Liver (tissue), 8 donors: ENCODE measurements at regions not wholly inside any gene's neighbourhood (a gene's known extent, or its start where the extent isn't known, plus 50 kb on each side); places are given as distances from the start of the nearest gene placed in this dataset.

Experiments
- DNase-seq: peaks from one replicate; pipeline ENCODE4 v3.0.0-alpha.2; 2017; ENCODE audit warnings: low spot score
- H3K27ac ChIP-seq, 2 donors: one replicate each; pipeline ENCODE4 v1.7.0; 2013; ENCODE audit warnings: inconsistent platforms in 2 of 2, low read length in 2 of 2, control low read depth in 1 of 2, low read depth in 1 of 2, mild to moderate bottlenecking in 1 of 2
- H3K27me3 ChIP-seq, 4 donors: one replicate each; pipeline versions ENCODE4 v1.6.1 to v1.7.0; 2013; ENCODE audit warnings: low read length in 3 of 4, inconsistent platforms in 1 of 4, mild to moderate bottlenecking in 1 of 4, moderate library complexity in 1 of 4; ENCODE audit not compliant: control insufficient read depth in 4 of 4, insufficient read depth in 4 of 4
- H3K36me3 ChIP-seq, 4 donors: one replicate each; pipeline versions ENCODE4 v1.6.1 to v1.7.0; 2013; ENCODE audit warnings: low read length in 3 of 4, mild to moderate bottlenecking in 3 of 4, low read depth in 1 of 4, moderate library complexity in 1 of 4; ENCODE audit not compliant: control insufficient read depth in 4 of 4, insufficient read depth in 3 of 4
- H3K4me1 ChIP-seq, 4 donors: one replicate each; pipeline versions ENCODE4 v1.6.1 to v1.7.0; 2013; ENCODE audit warnings: low read length in 3 of 4, mild to moderate bottlenecking in 3 of 4, moderate library complexity in 1 of 4; ENCODE audit not compliant: control insufficient read depth in 4 of 4, insufficient read depth in 4 of 4
- H3K4me3 ChIP-seq, 3 donors: one replicate each; pipeline versions ENCODE4 v1.6.1 to v1.7.0; 2013; ENCODE audit warnings: low read length in 3 of 3, control low read depth in 1 of 3, low read depth in 1 of 3, mild to moderate bottlenecking in 1 of 3
- H3K9ac ChIP-seq, 2 donors: one replicate each; pipeline ENCODE4 v1.7.0; 2013; ENCODE audit warnings: low read length in 2 of 2, mild to moderate bottlenecking in 2 of 2, moderate library complexity in 2 of 2, control low read depth in 1 of 2, low read depth in 1 of 2
- H3K9me3 ChIP-seq, 4 donors: one replicate each; pipeline versions ENCODE4 v1.6.1 to v1.7.0; 2013; ENCODE audit warnings: low read length in 3 of 4; ENCODE audit not compliant: control insufficient read depth in 4 of 4
- ATF3 ChIP-seq: IDR thresholded peaks from 2 replicates; pipeline ENCODE4 v1.6.1; 2016; ENCODE audit warnings: antibody characterized with exemption
- CTCF ChIP-seq: fragments of 150-350 bp; IDR thresholded peaks from 2 replicates; pipeline ENCODE4 v1.5.1; 2017; ENCODE audit warnings: improper control_type of control experiment, low read depth, low read length; ENCODE audit not compliant: missing input control
- EGR1 ChIP-seq, 2 donors: IDR thresholded peaks; 2 replicates each; pipeline ENCODE4 v1.6.1; 2016 to 2018; ENCODE audit warnings: antibody characterized with exemption in 2 of 2, low read depth in 2 of 2
- FOXA1 ChIP-seq: IDR thresholded peaks from 2 replicates; pipeline ENCODE4 v1.6.1; 2016; ENCODE audit warnings: antibody characterized with exemption
- FOXA2 ChIP-seq: IDR thresholded peaks from 2 replicates; pipeline ENCODE4 v1.6.1; 2016; ENCODE audit warnings: antibody characterized with exemption
- GABPA ChIP-seq, 2 donors: IDR thresholded peaks in 1 of 2; conservative IDR thresholded peaks in 1 of 2; 2 replicates each; pipeline ENCODE4 v1.6.1; 2016; ENCODE audit warnings: antibody characterized with exemption in 2 of 2, mild to moderate bottlenecking in 1 of 2, moderate library complexity in 1 of 2
- HNF4A ChIP-seq, 2 donors: conservative IDR thresholded peaks; 2 replicates each; pipeline ENCODE4 v1.6.1; 2016; ENCODE audit warnings: antibody characterized with exemption in 2 of 2, mild to moderate bottlenecking in 2 of 2
- HNF4G ChIP-seq: IDR thresholded peaks from 2 replicates; pipeline ENCODE4 v1.6.1; 2016; ENCODE audit warnings: antibody characterized with exemption
- JUND ChIP-seq, 2 donors: IDR thresholded peaks; 2 replicates each; pipeline ENCODE4 v1.6.1; 2016; ENCODE audit warnings: antibody characterized with exemption in 2 of 2
- MAX ChIP-seq: IDR thresholded peaks from 2 replicates; pipeline ENCODE4 v1.6.1; 2016; ENCODE audit warnings: antibody characterized with exemption
- NR2F2 ChIP-seq: IDR thresholded peaks from 2 replicates; pipeline ENCODE4 v1.6.1; 2016; ENCODE audit warnings: antibody characterized with exemption
- RAD21 ChIP-seq, 2 donors: IDR thresholded peaks; 2 replicates each; pipeline ENCODE4 v1.6.1; 2016; ENCODE audit warnings: antibody characterized with exemption in 2 of 2, mild to moderate bottlenecking in 2 of 2
- REST ChIP-seq: IDR thresholded peaks from 2 replicates; pipeline ENCODE4 v1.6.1; 2016; ENCODE audit warnings: antibody characterized with exemption, mild to moderate bottlenecking
- RXRA ChIP-seq, 2 donors: IDR thresholded peaks; 2 replicates each; pipeline ENCODE4 v1.6.1; 2017 to 2018; ENCODE audit warnings: antibody characterized with exemption in 2 of 2, mild to moderate bottlenecking in 1 of 2
- SP1 ChIP-seq: IDR thresholded peaks from 2 replicates; pipeline ENCODE4 v1.6.1; 2018; ENCODE audit warnings: antibody characterized with exemption, mild to moderate bottlenecking
- TAF1 ChIP-seq: conservative IDR thresholded peaks from 2 replicates; pipeline ENCODE4 v1.6.1; 2016; ENCODE audit warnings: antibody characterized with exemption, mild to moderate bottlenecking
- YY1 ChIP-seq: IDR thresholded peaks from 2 replicates; pipeline ENCODE4 v1.6.1; 2016; ENCODE audit warnings: antibody characterized with exemption, mild to moderate bottlenecking
- ZBTB33 ChIP-seq: IDR thresholded peaks from 2 replicates; pipeline ENCODE4 v1.6.1; 2016; ENCODE audit warnings: antibody characterized with exemption
- WGBS: extraction: QIAGEN DNeasy Blood & Tissue Kit; methylation state at CpG from one replicate; pipeline ENCODE4 v1.1.7; 2013; 5-methylcytosine and 5-hydroxymethylcytosine counted together
- donor health status: healthy.
- donor health status: healthy.
- donor health status: healthy.
- donor health status: healthy.
- donor health status: healthy.

DNA sequence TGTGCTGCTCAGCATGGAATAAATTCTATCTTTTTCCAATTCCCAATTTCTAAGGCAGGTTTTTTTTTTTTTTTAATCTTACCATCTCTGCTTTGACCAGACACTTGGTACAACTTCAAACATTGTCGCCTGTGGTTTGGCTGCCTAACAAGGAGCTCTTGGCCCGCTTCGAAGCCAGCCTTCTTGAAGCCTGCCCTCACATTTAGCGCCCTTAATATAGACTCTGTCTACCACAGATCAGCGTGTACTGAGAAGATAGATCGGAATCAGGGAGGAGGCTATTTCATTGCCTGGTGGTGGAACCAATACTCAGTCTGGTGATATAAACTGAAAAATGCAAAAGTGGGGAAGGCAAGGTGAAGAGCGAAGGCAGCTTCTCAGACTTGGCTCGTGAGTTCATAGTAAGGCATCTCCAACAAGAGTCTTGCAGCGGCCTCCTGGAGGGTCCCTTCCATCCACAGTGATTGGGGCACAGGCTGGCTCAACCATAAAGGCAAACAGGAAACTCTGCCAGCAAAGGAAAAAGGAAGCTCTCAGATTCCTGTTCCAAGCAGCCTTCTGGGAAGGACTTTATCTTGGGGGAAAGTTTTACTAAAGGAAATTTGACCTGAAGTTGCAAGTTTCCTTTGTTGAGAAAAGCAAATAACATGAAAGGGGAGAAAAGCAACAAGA is 103.2 kb upstream of the BCL2L14 start:
- Histone ChIP-seq H3K4me1 (no peaks in the 10 kb centered on the region), H3K36me3 (no peaks in the 10 kb centered on the region), H3K9ac (no peak overlapping the region), H3K27ac (no peak overlapping the region), H3K9me3 (peaks cover 0 to 2% (median 0%) of the 10 kb centered on the region in 4 donors), H3K27me3 (no peaks in the 10 kb centered on the region), H3K4me3 (no peak overlapping the region)
- no peak for DNase-seq
- WGBS: 92% methylated on average over 9 of the region's 9 CpGs
- no peak for TF ChIP-seq MAX
- no peak for TF ChIP-seq SP1
- no peak for TF ChIP-seq RXRA (IDR thresholded peaks at IDR 0.05)
- no peak for TF ChIP-seq ZBTB33
- no peak for TF ChIP-seq HNF4A (conservative IDR thresholded peaks at IDR 0.05)
- no peak for TF ChIP-seq ATF3
- no peak for TF ChIP-seq RAD21 (IDR thresholded peaks at IDR 0.05)

GRCh38 chr12:11968048-11968383 is 102.7 kb upstream of the BCL2L14 start:
- TF ChIP-seq RAD21 (IDR thresholded peaks at IDR 0.05) (no peak), HNF4A (conservative IDR thresholded peaks at IDR 0.05) (no peak), SP1 (no peak), MAX (no peak), GABPA (IDR thresholded peaks at IDR 0.05 in 1 of 2, conservative IDR thresholded peaks at IDR 0.05 in 1 of 2) (no peak), HNF4G (no peak), JUND (IDR thresholded peaks at IDR 0.05) (no peak), TAF1 (no peak), NR2F2 (no peak), YY1 (no peak), FOXA1 (no peak), REST (no peak), CTCF (no peak), RXRA (IDR thresholded peaks at IDR 0.05) (no peak), ZBTB33 (no peak), ATF3 (no peak), FOXA2 (no peak), EGR1 (IDR thresholded peaks at IDR 0.05; ENCODE audit: low read depth in 2 of 2) (no peak)
- 59% methylated on average over 5 of the region's 5 CpGs for WGBS
- H3K4me3 ChIP-seq: no peak overlapping the region
- H3K9ac ChIP-seq: no peak overlapping the region
- H3K36me3 ChIP-seq: no peaks in the 10 kb centered on the region
- no peaks in the 10 kb centered on the region for H3K4me1 ChIP-seq
- H3K27ac ChIP-seq: no peak overlapping the region
- no peak for DNase-seq
- no peaks in the 10 kb centered on the region for H3K27me3 ChIP-seq
- H3K9me3 ChIP-seq: no peaks in the 10 kb centered on the region
